IPS DF 6.9 (cell line): ENCODE measurements at regions not wholly inside any gene's neighbourhood (a gene's known extent, or its start where the extent isn't known, plus 50 kb on each side); places are given as distances from the start of the nearest gene placed in this dataset.

Experiments
- DNase-seq: peaks from one replicate; pipeline ENCODE4 v3.0.0-alpha.2; 2013; ENCODE audit warnings: low read depth, low spot score
- H3K27ac ChIP-seq: one replicate; pipeline ENCODE4 v1.5.1; 2013; ENCODE audit warnings: low read length, control low read depth
- H3K27me3 ChIP-seq: 2 replicates; pipeline ENCODE4 v1.6.1; 2013; ENCODE audit warnings: mild to moderate bottlenecking, low read length; ENCODE audit not compliant: control insufficient read depth, insufficient read depth
- H3K36me3 ChIP-seq: 2 replicates; pipeline ENCODE4 v1.6.1; 2013; ENCODE audit warnings: low read length; ENCODE audit not compliant: control insufficient read depth, insufficient read depth
- H3K4me1 ChIP-seq: 2 replicates; pipeline ENCODE4 v1.6.1; 2013; ENCODE audit warnings: low read length; ENCODE audit not compliant: control insufficient read depth, insufficient read depth
- H3K4me3 ChIP-seq: 2 replicates; pipeline ENCODE4 v1.5.1; 2013; ENCODE audit warnings: mild to moderate bottlenecking, low read length
- H3K9me3 ChIP-seq: 2 replicates; pipeline ENCODE4 v1.6.1; 2013; ENCODE audit warnings: low read length, inconsistent platforms; ENCODE audit not compliant: control insufficient read depth, insufficient read depth
- WGBS: extraction: QIAGEN DNeasy Blood & Tissue Kit; methylation state at CpG from one replicate; pipeline ENCODE4 v1.1.7; 2013; ENCODE audit warnings: mixed read lengths, missing lambda C conversion rate; ENCODE audit not compliant: insufficient read length, insufficient coverage; 5-methylcytosine and 5-hydroxymethylcytosine counted together

GRCh38 chr15:70399204-70399603 is 301.5 kb upstream of the TLE3 start:
- H3K36me3 ChIP-seq: no peaks in the 10 kb centered on the region
- H3K27me3 ChIP-seq: no peaks in the 10 kb centered on the region
- no peaks in the 10 kb centered on the region for H3K9me3 ChIP-seq
- H3K4me1 ChIP-seq: no peaks in the 10 kb centered on the region
- no peak overlapping the region for H3K4me3 ChIP-seq
- DNase-seq: no peak
- no peak overlapping the region for H3K27ac ChIP-seq

- no peak overlapping the region for H3K4me3 ChIP-seq
- H3K4me1 ChIP-seq: no peaks in the 10 kb centered on the region
- no peak overlapping the region for H3K27ac ChIP-seq
- H3K36me3 ChIP-seq: no peaks in the 10 kb centered on the region
- H3K9me3 ChIP-seq: no peaks in the 10 kb centered on the region
- H3K27me3 ChIP-seq: no peaks in the 10 kb centered on the region
- WGBS: no CpG with 5 or more reads among the region's 4 CpGs
- DNase-seq: no peak
Observed at GRCh38 chr15:70398694-70399093, 301.0 kb upstream of the TLE3 start.

GRCh38 chr15:70396807-70397206 is 299.1 kb upstream of the TLE3 start:
- no peak for DNase-seq
- H3K4me3 ChIP-seq: no peak overlapping the region
- H3K4me1 ChIP-seq: no peaks in the 10 kb centered on the region
- no peak overlapping the region for H3K27ac ChIP-seq
- H3K36me3 ChIP-seq: no peaks in the 10 kb centered on the region
- no peaks in the 10 kb centered on the region for H3K9me3 ChIP-seq
- WGBS: no CpG with 5 or more reads among the region's 9 CpGs
- H3K27me3 ChIP-seq: no peaks in the 10 kb centered on the region

GRCh38 chr15:70395164-70395563 is 297.4 kb upstream of the TLE3 start:
- DNase-seq: no peak
- Histone ChIP-seq H3K36me3 (no peaks in the 10 kb centered on the region), H3K9me3 (no peaks in the 10 kb centered on the region), H3K4me3 (no peak overlapping the region), H3K27ac (no peak overlapping the region), H3K27me3 (no peaks in the 10 kb centered on the region), H3K4me1 (no peaks in the 10 kb centered on the region)
- no CpG with 5 or more reads among the region's 11 CpGs for WGBS

- Histone ChIP-seq H3K4me3 (no peak overlapping the region), H3K27me3 (no peaks in the 10 kb centered on the region), H3K9me3 (no peaks in the 10 kb centered on the region), H3K4me1 (no peaks in the 10 kb centered on the region), H3K36me3 (no peaks in the 10 kb centered on the region), H3K27ac (no peak overlapping the region)
- no peak for DNase-seq
Observed at GRCh38 chr15:70390723-70391122, 293.0 kb upstream of the TLE3 start.

DNA sequence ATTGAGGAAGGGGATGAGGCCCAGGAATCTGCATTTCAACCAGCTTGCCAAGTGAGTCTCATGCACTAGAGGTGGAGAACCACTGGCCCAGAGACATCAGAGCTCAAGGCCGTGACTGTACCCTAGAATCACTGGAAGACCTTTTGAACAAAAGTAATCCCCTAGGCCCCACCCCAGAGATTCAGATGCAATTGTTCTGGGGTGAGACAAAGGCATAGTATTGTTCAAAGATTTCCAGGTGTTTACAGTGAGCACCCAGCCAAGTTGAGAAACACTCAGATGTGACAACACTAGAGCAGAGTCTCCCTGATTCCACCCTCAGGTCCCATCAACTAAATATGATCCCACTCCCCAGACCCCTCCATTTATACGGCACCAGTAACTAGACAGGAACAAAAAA is 290.3 kb upstream of the TLE3 start:
- no CpG with 5 or more reads among the region's 2 CpGs for WGBS
- H3K27me3 ChIP-seq: no peaks in the 10 kb centered on the region
- H3K9me3 ChIP-seq: no peaks in the 10 kb centered on the region
- H3K4me3 ChIP-seq: no peak overlapping the region
- H3K36me3 ChIP-seq: no peaks in the 10 kb centered on the region
- no peak for DNase-seq
- no peak overlapping the region for H3K27ac ChIP-seq
- no peaks in the 10 kb centered on the region for H3K4me1 ChIP-seq

- no peak overlapping the region for H3K27ac ChIP-seq
- no peaks in the 10 kb centered on the region for H3K4me1 ChIP-seq
- no peaks in the 10 kb centered on the region for H3K9me3 ChIP-seq
- no peak overlapping the region for H3K4me3 ChIP-seq
- no peaks in the 10 kb centered on the region for H3K27me3 ChIP-seq
- no peak for DNase-seq
- no peaks in the 10 kb centered on the region for H3K36me3 ChIP-seq
- WGBS: no CpG with 5 or more reads among the region's 9 CpGs
Observed at GRCh38 chr15:70387081-70387480, 289.4 kb upstream of the TLE3 start.

DNA sequence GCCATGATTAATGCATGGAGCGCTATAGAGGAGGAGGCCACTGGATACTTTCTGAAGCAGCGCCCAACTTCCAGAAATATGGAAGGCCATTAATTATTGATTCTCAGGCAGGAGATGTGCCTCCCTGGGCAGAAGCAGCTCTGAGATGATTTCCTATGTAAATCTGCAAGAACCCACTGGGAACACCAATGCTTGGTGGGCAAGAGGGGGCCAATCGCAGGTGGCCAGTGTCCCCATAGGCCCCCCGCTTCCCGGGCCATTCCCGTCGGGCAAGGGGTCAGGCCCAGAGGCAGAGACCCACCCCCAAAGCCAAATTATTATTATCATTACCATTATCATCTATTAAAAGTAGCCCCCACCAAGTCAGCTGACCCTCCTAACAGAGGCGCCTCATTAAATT is 288.0 kb upstream of the TLE3 start:
- H3K9me3 ChIP-seq: no peaks in the 10 kb centered on the region
- no peak for DNase-seq
- H3K36me3 ChIP-seq: no peaks in the 10 kb centered on the region
- no peak overlapping the region for H3K4me3 ChIP-seq
- H3K27ac ChIP-seq: no peak overlapping the region
- H3K4me1 ChIP-seq: no peaks in the 10 kb centered on the region
- no peaks in the 10 kb centered on the region for H3K27me3 ChIP-seq
- WGBS: no CpG with 5 or more reads among the region's 8 CpGs

DNA sequence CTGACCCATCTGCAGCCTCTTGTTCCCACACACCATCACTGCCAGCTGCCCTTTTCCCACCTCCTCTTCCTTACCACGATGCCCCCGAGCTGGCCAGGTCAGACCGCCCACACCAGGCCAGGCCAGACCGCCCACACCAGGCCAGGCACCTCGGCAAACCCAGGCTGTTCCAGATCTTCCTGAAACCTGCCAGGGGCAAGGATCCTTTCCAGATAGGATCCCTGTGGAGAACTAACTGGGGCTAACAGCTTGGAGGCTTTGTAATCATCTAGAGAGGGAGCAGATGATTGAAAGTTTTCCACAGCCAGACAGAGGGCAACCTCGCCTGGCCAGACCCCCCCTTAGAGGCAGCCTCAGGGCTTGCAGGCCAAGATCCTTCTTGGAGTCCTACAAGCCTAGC is 287.3 kb upstream of the TLE3 start:
- Histone ChIP-seq H3K27me3 (no peaks in the 10 kb centered on the region), H3K4me1 (no peaks in the 10 kb centered on the region), H3K27ac (no peak overlapping the region), H3K4me3 (no peak overlapping the region), H3K36me3 (no peaks in the 10 kb centered on the region), H3K9me3 (no peaks in the 10 kb centered on the region)
- WGBS: no CpG with 5 or more reads among the region's 6 CpGs
- no peak for DNase-seq

DNA sequence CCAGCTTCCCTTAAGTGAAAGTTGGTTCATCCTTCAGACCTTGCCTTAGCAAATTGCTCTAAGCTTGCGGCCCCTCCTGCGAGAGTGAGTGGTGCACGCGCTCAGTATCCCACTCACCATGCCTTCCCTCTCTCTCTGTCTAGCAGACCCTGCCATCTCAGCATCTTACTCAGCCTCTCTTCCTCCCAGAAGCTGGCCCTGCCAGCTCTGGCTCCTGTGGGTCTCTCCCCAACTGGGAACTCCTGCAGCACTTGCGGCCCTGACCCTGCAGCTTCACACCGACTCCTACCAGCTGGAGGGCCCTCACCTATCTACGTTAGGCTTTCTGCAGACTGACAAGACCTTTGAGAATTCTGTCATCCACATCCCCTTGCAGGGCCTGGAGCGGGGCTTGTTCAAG is 286.1 kb upstream of the TLE3 start:
- WGBS: no CpG with 5 or more reads among the region's 8 CpGs
- no peaks in the 10 kb centered on the region for H3K27me3 ChIP-seq
- H3K4me3 ChIP-seq: no peak overlapping the region

DNA sequence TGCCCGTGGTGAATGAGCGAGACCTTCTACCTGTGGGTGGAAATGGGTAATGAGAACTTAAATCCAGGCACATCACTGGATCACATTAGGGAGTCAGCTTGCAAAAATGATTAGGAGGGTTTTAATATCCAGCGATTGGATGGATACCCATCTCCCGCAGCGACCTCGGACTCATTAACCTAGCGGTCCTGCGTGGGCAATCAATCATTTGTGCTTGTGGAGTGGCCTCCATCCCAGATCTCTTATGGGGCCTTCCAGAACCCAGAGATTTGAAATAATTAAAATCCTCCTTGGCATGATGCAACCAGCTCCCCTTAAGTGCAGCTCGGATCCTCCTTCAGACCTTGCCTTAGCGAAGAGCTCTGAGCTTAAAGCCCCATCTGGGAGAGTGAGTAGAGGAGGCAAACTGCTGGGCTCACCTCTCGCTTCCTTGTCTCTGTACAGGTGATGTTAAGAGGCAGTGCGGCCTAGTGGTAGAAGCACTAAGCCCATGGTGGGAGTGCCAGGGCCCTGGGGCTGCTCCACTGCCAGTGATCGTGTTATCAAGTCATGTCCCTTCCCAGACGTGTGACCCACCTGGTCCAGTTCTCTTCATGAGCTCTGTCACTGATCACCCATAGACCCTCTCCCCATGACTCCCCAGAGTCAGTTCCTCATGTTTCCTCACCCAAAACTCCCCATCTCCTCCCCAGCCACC is 285.2 kb upstream of the TLE3 start:
- Histone ChIP-seq H3K27ac (no peak overlapping the region), H3K4me1 (peaks cover 5% of the 10 kb centered on the region; the same call in 1 of the 2 replicates), H3K36me3 (no peaks in the 10 kb centered on the region), H3K4me3 (no peak overlapping the region), H3K9me3 (no peaks in the 10 kb centered on the region), H3K27me3 (no peaks in the 10 kb centered on the region)
- no CpG with 5 or more reads among the region's 14 CpGs for WGBS
- no peak for DNase-seq

More for the DNA sequence above, 286.1 kb upstream of the TLE3 start:
- DNase-seq: no peak
- no peak overlapping the region for H3K27ac ChIP-seq
- no peaks in the 10 kb centered on the region for H3K36me3 ChIP-seq
- H3K9me3 ChIP-seq: no peaks in the 10 kb centered on the region
- H3K4me1 ChIP-seq: no peaks in the 10 kb centered on the region
